Vagina (tissue), 2 donors: ENCODE measurements at regions not wholly inside any gene's neighbourhood (a gene's known extent, or its start where the extent isn't known, plus 50 kb on each side); places are given as distances from the start of the nearest gene placed in this dataset.

Experiments
- CTCF ChIP-seq, 3 experiments: fragments of 450-650 bp in 2 of 3; fragments of 200-600 bp in 1 of 3; sonication (generic) in 1 of 3; IDR thresholded peaks; one replicate each; pipeline ENCODE4 v1.5.1; 2017 to 2019; ENCODE audit warnings: antibody characterized with exemption in 3 of 3, mild to moderate bottlenecking in 2 of 3, moderate library complexity in 2 of 3
- POLR2A ChIP-seq, 2 donors: fragments of 450-650 bp; IDR thresholded peaks; one replicate each; pipeline ENCODE4 v1.6.1; 2017; ENCODE audit warnings: antibody characterized with exemption in 2 of 2, mild to moderate bottlenecking in 2 of 2, moderate library complexity in 2 of 2
- POLR2AphosphoS5 ChIP-seq, 2 donors: sonication (generic); formaldehyde crosslinking; IDR thresholded peaks; one replicate each; pipeline ENCODE4 v1.9.0; 2017; ENCODE audit warnings: antibody characterized with exemption in 2 of 2, mild to moderate bottlenecking in 2 of 2, low read depth in 1 of 2; ENCODE audit not compliant: insufficient read depth in 1 of 2

- TF ChIP-seq CTCF (IDR thresholded peaks at IDR 0.05): no peak
- TF ChIP-seq POLR2AphosphoS5 (IDR thresholded peaks at IDR 0.05; ENCODE audit: insufficient read depth in 1 of 2, low read depth in 1 of 2): no peak
- TF ChIP-seq POLR2A (IDR thresholded peaks at IDR 0.05): no peak
These were observed 1190.4 kb downstream of the BRD1 start for GRCh38 chr22:48637231-48637630.
